ENCODE measurements at regions not wholly inside any gene's neighbourhood (a gene's known extent, or its start where the extent isn't known, plus 50 kb on each side); places are given as distances from the start of the nearest gene placed in this dataset.
"Not testable (repeated sequence)": the region's sequence is repeated elsewhere in the genome, so short reads cannot be mapped to it uniquely, and the experiment has no call there.

- DNase-seq: no peak
These were observed 493.4 kb downstream of the MATN1 start for GRCh38 chr1:30229960-30230359.

- no peak for DNase-seq
These were observed 493.8 kb downstream of the MATN1 start for GRCh38 chr1:30229557-30229956.

GRCh38 chr1:30226648-30227047 lies 496.7 kb downstream of the MATN1 start:
- peak; percentile 4 for DNase-seq

GRCh38 chr1:30225357-30225756 lies 498.0 kb downstream of the MATN1 start:
- DNase-seq: no peak

- DNase-seq: no peak
These were observed 503.7 kb downstream of the MATN1 start for GRCh38 chr1:30219675-30220074.

GRCh38 chr1:30218438-30218837 lies 504.9 kb downstream of the MATN1 start:
- DNase-seq: no peak

- DNase-seq: no peak
These were observed 506.8 kb downstream of the MATN1 start for GRCh38 chr1:30216602-30217001.

- DNase-seq: no peak
These were observed 509.4 kb downstream of the MATN1 start for GRCh38 chr1:30213936-30214335.

- DNase-seq: not testable (repeated sequence)
These were observed 515.4 kb downstream of the MATN1 start for GRCh38 chr1:30207962-30208361.

GRCh38 chr1:30206631-30207030 lies 516.8 kb downstream of the MATN1 start:
- not testable (repeated sequence) for DNase-seq

GRCh38 chr1:30204916-30205315 lies 518.5 kb downstream of the MATN1 start:
- DNase-seq: not testable (repeated sequence)

- DNase-seq: no peak
These were observed 522.4 kb downstream of the MATN1 start for GRCh38 chr1:30201015-30201414.

GRCh38 chr1:30200161-30200560 lies 523.2 kb downstream of the MATN1 start:
- DNase-seq: no peak

GRCh38 chr1:30199563-30199962 lies 523.8 kb downstream of the MATN1 start:
- DNase-seq: no peak

- no peak for DNase-seq
These were observed 524.5 kb downstream of the MATN1 start for GRCh38 chr1:30198795-30199403.

GRCh38 chr1:30198451-30198760 lies 525.0 kb downstream of the MATN1 start:
- DNase-seq: no peak

- DNase-seq: no peak
These were observed 525.5 kb downstream of the MATN1 start for GRCh38 chr1:30197639-30198450.

- no peak for DNase-seq
These were observed 526.3 kb downstream of the MATN1 start for GRCh38 chr1:30196872-30197638.

- DNase-seq: no peak
These were observed 526.9 kb downstream of the MATN1 start for GRCh38 chr1:30196457-30196856.

- no peak for DNase-seq
These were observed 527.8 kb downstream of the MATN1 start for GRCh38 chr1:30195424-30196134.

GRCh38 chr1:30194741-30195423 lies 528.5 kb downstream of the MATN1 start:
- DNase-seq: no peak

- DNase-seq: no peak
These were observed 529.3 kb downstream of the MATN1 start for GRCh38 chr1:30194046-30194619.
